Kidney tubule cell (primary cell): ENCODE measurements at regions not wholly inside any gene's neighbourhood (a gene's known extent, or its start where the extent isn't known, plus 50 kb on each side); places are given as distances from the start of the nearest gene placed in this dataset.
A peak's percentile ranks its signal among the peaks of the same experiment; 100 is the strongest.
"Not testable (repeated sequence)": the region's sequence is repeated elsewhere in the genome, so short reads cannot be mapped to it uniquely, and the experiment has no call there.

Source experiments
- DNase-seq: peaks from one replicate; pipeline ENCODE4 v3.0.0-alpha.2; 2018; ENCODE audit warnings: low spot score

- DNase-seq, result no peak
Measured at GRCh38 chr3:144462337-144462736, 490.7 kb downstream of the DIPK2A start.

GRCh38 chr3:144463911-144464310 lies 492.3 kb downstream of the DIPK2A start:
- DNase-seq, result no peak

- no peak for DNase-seq
Measured at GRCh38 chr3:144466114-144466513, 494.5 kb downstream of the DIPK2A start.

GRCh38 chr3:144466540-144466939 lies 494.9 kb downstream of the DIPK2A start:
- no peak for DNase-seq

GRCh38 chr3:144470666-144471065 lies 499.0 kb downstream of the DIPK2A start:
- DNase-seq, result no peak

- DNase-seq, result no peak
Measured at GRCh38 chr3:144477593-144477992, 506.0 kb downstream of the DIPK2A start.

- DNase-seq, result no peak
Measured at GRCh38 chr3:144480416-144480919, 508.8 kb downstream of the DIPK2A start.

GRCh38 chr3:144482876-144483275 lies 511.3 kb downstream of the DIPK2A start:
- DNase-seq, result no peak

- DNase-seq, result no peak
Measured at GRCh38 chr3:144487011-144487410, 515.4 kb downstream of the DIPK2A start.

- DNase-seq, result no peak
Measured at GRCh38 chr3:144488927-144489326, 517.3 kb downstream of the DIPK2A start.

GRCh38 chr3:144491333-144491732 lies 519.7 kb downstream of the DIPK2A start:
- no peak for DNase-seq

GRCh38 chr3:144494651-144495050 lies 523.0 kb downstream of the DIPK2A start:
- not testable (repeated sequence) for DNase-seq

- no peak for DNase-seq
Measured at GRCh38 chr3:144496141-144496835, 524.7 kb downstream of the DIPK2A start.

GRCh38 chr3:144497452-144497851 lies 525.8 kb downstream of the DIPK2A start:
- DNase-seq, result no peak

- DNase-seq, result peak; percentile 59
Measured at GRCh38 chr3:144499001-144499930, 527.6 kb downstream of the DIPK2A start.

GRCh38 chr3:144501467-144501866 lies 529.8 kb downstream of the DIPK2A start:
- no peak for DNase-seq

- no peak for DNase-seq
Measured at GRCh38 chr3:144502402-144502801, 530.8 kb downstream of the DIPK2A start.

GRCh38 chr3:144506375-144506774 lies 534.8 kb downstream of the DIPK2A start:
- not testable (repeated sequence) for DNase-seq

GRCh38 chr3:144511346-144511745 lies 539.7 kb downstream of the DIPK2A start:
- no peak for DNase-seq

GRCh38 chr3:144516026-144516425 lies 544.4 kb downstream of the DIPK2A start:
- no peak for DNase-seq

- DNase-seq, result no peak
Measured at GRCh38 chr3:144516589-144516988, 545.0 kb downstream of the DIPK2A start.

- DNase-seq, result no peak
Measured at GRCh38 chr3:144521131-144521530, 549.5 kb downstream of the DIPK2A start.

- no peak for DNase-seq
Measured at GRCh38 chr3:144522456-144522855, 550.8 kb downstream of the DIPK2A start.
